SKM-1 treated with dmso at 0.1 percent for 144 hours (cell line): ENCODE measurements at regions not wholly inside any gene's neighbourhood (a gene's known extent, or its start where the extent isn't known, plus 50 kb on each side); places are given as distances from the start of the nearest gene placed in this dataset.

Experiments used
- DNase-seq: peaks from one replicate; lab custom pipeline; 2025; ENCODE audit not compliant: unreplicated experiment; lab: John Stamatoyannopoulos, UW

GRCh38 chr3:81439108-81439507 is 322.3 kb downstream of the GBE1 start:
- no peak for DNase-seq

GRCh38 chr3:81437683-81438082 is 323.8 kb downstream of the GBE1 start:
- no peak for DNase-seq

GRCh38 chr3:81436182-81436581 is 325.3 kb downstream of the GBE1 start:
- no peak for DNase-seq

- no peak for DNase-seq
Observed at GRCh38 chr3:81435050-81435449, 326.4 kb downstream of the GBE1 start.

GRCh38 chr3:81434161-81434560 is 327.3 kb downstream of the GBE1 start:
- no peak for DNase-seq

- no peak for DNase-seq
Observed at GRCh38 chr3:81433675-81434074, 327.8 kb downstream of the GBE1 start.

GRCh38 chr3:81432456-81432855 is 329.0 kb downstream of the GBE1 start:
- no peak for DNase-seq

- DNase-seq = no peak
Observed at GRCh38 chr3:81426826-81427577, 334.4 kb downstream of the GBE1 start.

GRCh38 chr3:81425198-81425868 is 336.1 kb downstream of the GBE1 start:
- no peak for DNase-seq

- DNase-seq = peak; percentile 8
Observed at GRCh38 chr3:81419228-81419627, 342.2 kb downstream of the GBE1 start.

GRCh38 chr3:81416812-81417211 is 344.6 kb downstream of the GBE1 start:
- DNase-seq = no peak

GRCh38 chr3:81406318-81406717 is 355.1 kb downstream of the GBE1 start:
- no peak for DNase-seq

- DNase-seq = no peak
Observed at GRCh38 chr3:81395739-81396513, 365.5 kb downstream of the GBE1 start.

GRCh38 chr3:81394651-81395524 is 366.6 kb downstream of the GBE1 start:
- DNase-seq = no peak

- DNase-seq = no peak
Observed at GRCh38 chr3:81393251-81393650, 368.2 kb downstream of the GBE1 start.

- DNase-seq = no peak
Observed at GRCh38 chr3:81390796-81391195, 370.6 kb downstream of the GBE1 start.

GRCh38 chr3:81388191-81388590 is 373.3 kb downstream of the GBE1 start:
- DNase-seq = no peak

- no peak for DNase-seq
Observed at GRCh38 chr3:81382470-81382869, 379.0 kb downstream of the GBE1 start.

- no peak for DNase-seq
Observed at GRCh38 chr3:81380234-81380633, 381.2 kb downstream of the GBE1 start.

GRCh38 chr3:81378552-81379293 is 382.7 kb downstream of the GBE1 start:
- no peak for DNase-seq
